ENCODE measurements at regions not wholly inside any gene's neighbourhood (a gene's known extent, or its start where the extent isn't known, plus 50 kb on each side); places are given as distances from the start of the nearest gene placed in this dataset.

DNA sequence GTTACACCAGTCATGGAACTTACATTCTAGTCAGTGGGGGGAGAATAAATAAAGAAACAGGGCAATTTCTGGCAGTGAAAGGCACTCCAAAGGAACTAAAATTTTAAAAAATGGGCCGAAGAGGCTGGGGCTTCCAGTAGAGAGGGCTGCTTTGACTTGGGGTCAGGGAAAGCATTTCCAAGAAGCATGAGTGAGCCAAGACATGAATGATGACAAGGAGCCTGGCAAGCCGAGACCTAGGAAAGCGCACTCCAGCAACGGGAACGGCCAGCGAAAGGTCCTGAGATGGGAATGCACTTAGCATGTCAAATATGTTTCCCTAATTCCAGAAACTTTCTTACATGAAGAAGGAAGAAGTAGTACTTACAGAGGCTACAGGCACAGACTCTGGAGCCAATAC lies 95.4 kb upstream of the NGF start:
- no peak for TF ChIP-seq CTCF (IDR thresholded peaks at IDR 0.05)
- TF ChIP-seq POLR2A (IDR thresholded peaks at IDR 0.05): no peak
